GM23338 (cell line): ENCODE measurements at regions not wholly inside any gene's neighbourhood (a gene's known extent, or its start where the extent isn't known, plus 50 kb on each side); places are given as distances from the start of the nearest gene placed in this dataset.

Experiments
- ATAC-seq: fragments of 200-7000 bp; cut with Tn5 transposase; 3 replicates; pipeline ENCODE4 v1.9.1; 2020
- DNase-seq: peaks from one replicate; pipeline ENCODE4 v3.0.0-alpha.2; 2015; ENCODE audit warnings: low spot score
- H2AFZ ChIP-seq: fragments of 200-600 bp; sonication (generic); 2 replicates; pipeline ENCODE4 v1.8.0; 2016; ENCODE audit warnings: antibody characterized with exemption, mild to moderate bottlenecking, moderate library complexity
- H3F3A ChIP-seq: fragments of 200-600 bp; sonication (generic); replicated peaks from 2 replicates; pipeline ENCODE4 v1.8.0; 2017; ENCODE audit warnings: antibody characterized with exemption, mixed run types, low read depth
- H3K27ac ChIP-seq: fragments of 200-600 bp; sonication (generic); 2 replicates; pipeline ENCODE4 v1.6.1; 2016; ENCODE audit warnings: low read depth
- H3K27me3 ChIP-seq: fragments of 200-600 bp; sonication (generic); 2 replicates; pipeline ENCODE4 v1.8.0; 2016; ENCODE audit warnings: mild to moderate bottlenecking, mixed run types, moderate library complexity; ENCODE audit not compliant: insufficient read depth
- H3K36me3 ChIP-seq: fragments of 200-600 bp; sonication (generic); 2 replicates; pipeline ENCODE4 v1.8.0; 2016; ENCODE audit warnings: mild to moderate bottlenecking; ENCODE audit not compliant: insufficient read depth
- H3K4me1 ChIP-seq: fragments of 200-600 bp; sonication (generic); 2 replicates; pipeline ENCODE4 v1.8.0; 2016; ENCODE audit warnings: mild to moderate bottlenecking, moderate library complexity; ENCODE audit not compliant: insufficient read depth
- H3K4me2 ChIP-seq: fragments of 200-600 bp; sonication (generic); 2 replicates; pipeline ENCODE4 v1.7.1; 2017; ENCODE audit warnings: mixed run types
- H3K4me3 ChIP-seq: fragments of 200-600 bp; sonication (generic); 2 replicates; pipeline ENCODE4 v1.6.1; 2016; ENCODE audit warnings: mixed run types
- H3K79me2 ChIP-seq: fragments of 200-600 bp; sonication (generic); replicated peaks from 2 replicates; pipeline ENCODE4 v1.8.0; 2017; ENCODE audit warnings: mild to moderate bottlenecking; ENCODE audit not compliant: insufficient read depth
- H3K9me2 ChIP-seq: fragments of 200-600 bp; sonication (generic); 2 replicates; pipeline ENCODE4 v1.8.0; 2017; ENCODE audit not compliant: insufficient read depth
- H4K20me1 ChIP-seq: fragments of 200-600 bp; sonication (generic); replicated peaks from 2 replicates; pipeline ENCODE4 v1.8.0; 2017; ENCODE audit warnings: mild to moderate bottlenecking; ENCODE audit not compliant: insufficient read depth
- H3K27ac Mint-ChIP-seq: 2 replicates; pipeline ENCODE4 v1.8.0; 2020; ENCODE audit warnings: inconsistent platforms, mild to moderate bottlenecking, moderate library complexity, mixed read lengths
- H3K27me3 Mint-ChIP-seq: 3 replicates; pipeline ENCODE4 v1.8.0; 2022; ENCODE audit warnings: low read depth, mild to moderate bottlenecking, moderate library complexity, mixed read lengths, inconsistent platforms; ENCODE audit not compliant: insufficient read depth, poor library complexity
- H3K36me3 Mint-ChIP-seq: 3 replicates; pipeline ENCODE4 v1.8.0; 2021; ENCODE audit warnings: low read depth, mild to moderate bottlenecking, inconsistent platforms, moderate library complexity, mixed read lengths
- H3K4me1 Mint-ChIP-seq: 3 replicates; pipeline ENCODE4 v1.8.0; 2020; ENCODE audit warnings: mild to moderate bottlenecking, inconsistent platforms, mixed read lengths
- H3K4me3 Mint-ChIP-seq: 3 replicates; pipeline ENCODE4 v1.8.0; 2021; ENCODE audit warnings: moderate library complexity, mild to moderate bottlenecking, inconsistent platforms, mixed read lengths
- H3K9me3 Mint-ChIP-seq: 3 replicates; pipeline ENCODE4 v1.8.0; 2020; ENCODE audit warnings: moderate library complexity, mild to moderate bottlenecking, inconsistent platforms, mixed read lengths
- CREB1 ChIP-seq: fragments of 250-450 bp; sonication (Bioruptor Pico); IDR thresholded peaks from 2 replicates; pipeline ENCODE4 v1.5.0; 2020; ENCODE audit warnings: low read depth, mild to moderate bottlenecking, moderate library complexity
- EZH2 ChIP-seq: fragments of 200-600 bp; sonication (generic); IDR thresholded peaks from one replicate; pipeline ENCODE4 v1.8.0; 2017; ENCODE audit warnings: antibody characterized with exemption, mild to moderate bottlenecking, low read depth; ENCODE audit not compliant: unreplicated experiment
- EZH2phosphoT487 ChIP-seq: fragments of 200-600 bp; sonication (generic); IDR thresholded peaks from one replicate; pipeline ENCODE4 v1.8.1; 2018; ENCODE audit warnings: antibody characterized with exemption; ENCODE audit not compliant: unreplicated experiment
- JUNB ChIP-seq: IDR thresholded peaks from one replicate; pipeline ENCODE4 v1.6.1; 2016; ENCODE audit warnings: antibody characterized with exemption; ENCODE audit not compliant: unreplicated experiment
- NANOG ChIP-seq: IDR thresholded peaks from 2 replicates; pipeline ENCODE4 v1.6.1; 2016; ENCODE audit warnings: antibody characterized with exemption, borderline replicate concordance
- POLR2AphosphoS5 ChIP-seq: IDR thresholded peaks from 2 replicates; pipeline ENCODE4 v1.6.1; 2016; ENCODE audit warnings: antibody characterized with exemption, low read depth
- STAT1 ChIP-seq: IDR thresholded peaks from one replicate; pipeline ENCODE4 v1.6.1; 2016; ENCODE audit warnings: antibody characterized with exemption; ENCODE audit not compliant: unreplicated experiment
- ZNF114 ChIP-seq: fragments of 250-450 bp; sonication (Bioruptor Pico); IDR thresholded peaks from 2 replicates; pipeline ENCODE4 v1.5.0; 2020; ENCODE audit warnings: mild to moderate bottlenecking, moderate library complexity
- ZNF331 ChIP-seq: fragments of 250-450 bp; sonication (Bioruptor Pico); IDR thresholded peaks from 2 replicates; pipeline ENCODE4 v1.5.0; 2020; ENCODE audit warnings: low read depth, mild to moderate bottlenecking, moderate library complexity
- TF ChIP-seq, protein P1 (sequence below): IDR thresholded peaks from one replicate; pipeline ENCODE4 v1.6.1; 2018; ENCODE audit warnings: antibody characterized with exemption; ENCODE audit not compliant: unreplicated experiment
- TF ChIP-seq, protein P2 (sequence below): IDR thresholded peaks from 2 replicates; pipeline ENCODE4 v1.6.1; 2016; ENCODE audit warnings: antibody characterized with exemption
- TF ChIP-seq, protein P3 (sequence below): fragments of 250-450 bp; sonication (Bioruptor Pico); IDR thresholded peaks from 2 replicates; pipeline ENCODE4 v1.5.0; 2020; ENCODE audit warnings: mild to moderate bottlenecking, moderate library complexity
- TF ChIP-seq, protein P4 (sequence below), 2 experiments: fragments of 200-600 bp in 1 of 2; sonication (generic) in 1 of 2; conservative IDR thresholded peaks; 2 replicates each; pipeline versions ENCODE4 v1.5.1 to v1.6.1; 2016 to 2017; ENCODE audit warnings: antibody characterized with exemption in 2 of 2, low read depth in 2 of 2, mild to moderate bottlenecking in 2 of 2, moderate library complexity in 1 of 2

DNA sequence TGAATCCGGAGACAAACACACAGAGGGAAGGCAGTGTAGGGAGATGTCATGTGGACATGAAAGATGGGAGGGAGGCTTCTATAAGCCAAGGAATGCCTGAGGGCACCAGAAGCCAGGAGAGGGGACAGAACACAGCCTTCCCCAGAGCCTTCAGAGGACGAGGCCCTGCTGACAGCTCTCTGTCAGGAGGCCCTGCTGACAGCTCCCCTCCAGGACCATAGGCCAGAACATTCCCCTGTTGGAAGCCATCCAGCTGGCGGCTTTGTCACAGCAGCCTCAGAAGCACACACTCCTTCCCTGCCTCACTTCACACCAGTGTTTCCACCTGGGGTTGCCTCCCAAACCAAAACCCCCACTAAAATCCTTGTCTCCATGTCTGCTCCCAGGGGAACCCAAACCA lies 171.3 kb upstream of the ID2 start (continued):
- TF ChIP-seq ZNF331 (CRISPR knock-in tag) = no peak

DNA sequence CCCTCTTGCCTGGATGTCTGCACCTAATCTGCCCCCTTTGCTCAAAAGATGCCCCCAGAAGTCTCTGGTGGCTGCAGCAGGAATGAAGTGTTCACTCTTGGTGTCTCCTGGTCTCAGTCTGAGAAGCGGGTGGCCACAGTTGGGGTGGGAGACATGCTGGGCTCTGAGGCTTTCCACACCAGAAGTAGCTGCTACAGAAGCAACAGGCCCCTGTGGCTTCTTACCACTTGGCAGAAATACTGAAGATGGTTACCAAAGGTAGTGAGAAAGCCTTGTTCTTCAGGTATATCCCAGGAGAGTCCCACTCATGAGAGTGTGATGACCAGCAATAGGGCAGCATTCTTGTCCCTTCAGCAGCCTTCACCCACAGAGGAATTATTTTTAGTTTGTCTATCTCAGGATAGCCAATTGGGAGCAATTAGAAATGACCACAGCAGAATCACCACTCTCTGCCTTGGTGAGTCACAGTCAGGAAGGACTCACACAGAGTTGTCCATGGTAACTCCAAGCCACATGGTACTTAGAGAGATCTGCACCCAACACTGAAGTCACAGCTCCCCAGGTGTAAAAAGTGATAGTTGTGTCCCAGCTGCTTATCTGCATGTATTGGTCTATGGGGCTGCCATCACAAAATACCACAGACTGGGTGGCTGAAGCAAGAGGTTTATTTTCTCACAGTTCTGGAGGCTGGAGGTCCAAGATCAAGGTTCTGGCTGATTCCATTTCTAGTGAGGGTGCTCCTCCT lies 169.8 kb upstream of the ID2 start:
- Histone ChIP-seq H3F3A (no peaks in the 10 kb centered on the region), H3K27me3 (no peaks in the 10 kb centered on the region), H3K4me3 (no peak overlapping the region), H3K4me1 (no peaks in the 10 kb centered on the region), H4K20me1 (no peaks in the 10 kb centered on the region), H3K9me2 (no peaks in the 10 kb centered on the region), H3K27ac (no peak overlapping the region), H3K79me2 (no peaks in the 10 kb centered on the region), H3K36me3 (no peaks in the 10 kb centered on the region), H3K4me2 (no peak overlapping the region), H2AFZ (no peak overlapping the region)
- H3K27me3 Mint-ChIP-seq = peaks cover 6% of the 10 kb centered on the region
- H3K4me1 Mint-ChIP-seq = no peaks in the 10 kb centered on the region; the same call in 2 of the 3 replicates
- TF ChIP-seq NANOG (no peak), STAT1 (no peak), JUNB (no peak), ZNF331 (CRISPR knock-in tag) (no peak), EZH2phosphoT487 (no peak), EZH2 (no peak), ZNF114 (CRISPR knock-in tag) (no peak), CREB1 (CRISPR knock-in tag) (no peak), POLR2AphosphoS5 (no peak)
- TF ChIP-seq, protein P1, sequence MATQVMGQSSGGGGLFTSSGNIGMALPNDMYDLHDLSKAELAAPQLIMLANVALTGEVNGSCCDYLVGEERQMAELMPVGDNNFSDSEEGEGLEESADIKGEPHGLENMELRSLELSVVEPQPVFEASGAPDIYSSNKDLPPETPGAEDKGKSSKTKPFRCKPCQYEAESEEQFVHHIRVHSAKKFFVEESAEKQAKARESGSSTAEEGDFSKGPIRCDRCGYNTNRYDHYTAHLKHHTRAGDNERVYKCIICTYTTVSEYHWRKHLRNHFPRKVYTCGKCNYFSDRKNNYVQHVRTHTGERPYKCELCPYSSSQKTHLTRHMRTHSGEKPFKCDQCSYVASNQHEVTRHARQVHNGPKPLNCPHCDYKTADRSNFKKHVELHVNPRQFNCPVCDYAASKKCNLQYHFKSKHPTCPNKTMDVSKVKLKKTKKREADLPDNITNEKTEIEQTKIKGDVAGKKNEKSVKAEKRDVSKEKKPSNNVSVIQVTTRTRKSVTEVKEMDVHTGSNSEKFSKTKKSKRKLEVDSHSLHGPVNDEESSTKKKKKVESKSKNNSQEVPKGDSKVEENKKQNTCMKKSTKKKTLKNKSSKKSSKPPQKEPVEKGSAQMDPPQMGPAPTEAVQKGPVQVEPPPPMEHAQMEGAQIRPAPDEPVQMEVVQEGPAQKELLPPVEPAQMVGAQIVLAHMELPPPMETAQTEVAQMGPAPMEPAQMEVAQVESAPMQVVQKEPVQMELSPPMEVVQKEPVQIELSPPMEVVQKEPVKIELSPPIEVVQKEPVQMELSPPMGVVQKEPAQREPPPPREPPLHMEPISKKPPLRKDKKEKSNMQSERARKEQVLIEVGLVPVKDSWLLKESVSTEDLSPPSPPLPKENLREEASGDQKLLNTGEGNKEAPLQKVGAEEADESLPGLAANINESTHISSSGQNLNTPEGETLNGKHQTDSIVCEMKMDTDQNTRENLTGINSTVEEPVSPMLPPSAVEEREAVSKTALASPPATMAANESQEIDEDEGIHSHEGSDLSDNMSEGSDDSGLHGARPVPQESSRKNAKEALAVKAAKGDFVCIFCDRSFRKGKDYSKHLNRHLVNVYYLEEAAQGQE = no peak
- TF ChIP-seq, protein P2, sequence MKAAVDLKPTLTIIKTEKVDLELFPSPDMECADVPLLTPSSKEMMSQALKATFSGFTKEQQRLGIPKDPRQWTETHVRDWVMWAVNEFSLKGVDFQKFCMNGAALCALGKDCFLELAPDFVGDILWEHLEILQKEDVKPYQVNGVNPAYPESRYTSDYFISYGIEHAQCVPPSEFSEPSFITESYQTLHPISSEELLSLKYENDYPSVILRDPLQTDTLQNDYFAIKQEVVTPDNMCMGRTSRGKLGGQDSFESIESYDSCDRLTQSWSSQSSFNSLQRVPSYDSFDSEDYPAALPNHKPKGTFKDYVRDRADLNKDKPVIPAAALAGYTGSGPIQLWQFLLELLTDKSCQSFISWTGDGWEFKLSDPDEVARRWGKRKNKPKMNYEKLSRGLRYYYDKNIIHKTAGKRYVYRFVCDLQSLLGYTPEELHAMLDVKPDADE = no peak
- TF ChIP-seq, protein P3, sequence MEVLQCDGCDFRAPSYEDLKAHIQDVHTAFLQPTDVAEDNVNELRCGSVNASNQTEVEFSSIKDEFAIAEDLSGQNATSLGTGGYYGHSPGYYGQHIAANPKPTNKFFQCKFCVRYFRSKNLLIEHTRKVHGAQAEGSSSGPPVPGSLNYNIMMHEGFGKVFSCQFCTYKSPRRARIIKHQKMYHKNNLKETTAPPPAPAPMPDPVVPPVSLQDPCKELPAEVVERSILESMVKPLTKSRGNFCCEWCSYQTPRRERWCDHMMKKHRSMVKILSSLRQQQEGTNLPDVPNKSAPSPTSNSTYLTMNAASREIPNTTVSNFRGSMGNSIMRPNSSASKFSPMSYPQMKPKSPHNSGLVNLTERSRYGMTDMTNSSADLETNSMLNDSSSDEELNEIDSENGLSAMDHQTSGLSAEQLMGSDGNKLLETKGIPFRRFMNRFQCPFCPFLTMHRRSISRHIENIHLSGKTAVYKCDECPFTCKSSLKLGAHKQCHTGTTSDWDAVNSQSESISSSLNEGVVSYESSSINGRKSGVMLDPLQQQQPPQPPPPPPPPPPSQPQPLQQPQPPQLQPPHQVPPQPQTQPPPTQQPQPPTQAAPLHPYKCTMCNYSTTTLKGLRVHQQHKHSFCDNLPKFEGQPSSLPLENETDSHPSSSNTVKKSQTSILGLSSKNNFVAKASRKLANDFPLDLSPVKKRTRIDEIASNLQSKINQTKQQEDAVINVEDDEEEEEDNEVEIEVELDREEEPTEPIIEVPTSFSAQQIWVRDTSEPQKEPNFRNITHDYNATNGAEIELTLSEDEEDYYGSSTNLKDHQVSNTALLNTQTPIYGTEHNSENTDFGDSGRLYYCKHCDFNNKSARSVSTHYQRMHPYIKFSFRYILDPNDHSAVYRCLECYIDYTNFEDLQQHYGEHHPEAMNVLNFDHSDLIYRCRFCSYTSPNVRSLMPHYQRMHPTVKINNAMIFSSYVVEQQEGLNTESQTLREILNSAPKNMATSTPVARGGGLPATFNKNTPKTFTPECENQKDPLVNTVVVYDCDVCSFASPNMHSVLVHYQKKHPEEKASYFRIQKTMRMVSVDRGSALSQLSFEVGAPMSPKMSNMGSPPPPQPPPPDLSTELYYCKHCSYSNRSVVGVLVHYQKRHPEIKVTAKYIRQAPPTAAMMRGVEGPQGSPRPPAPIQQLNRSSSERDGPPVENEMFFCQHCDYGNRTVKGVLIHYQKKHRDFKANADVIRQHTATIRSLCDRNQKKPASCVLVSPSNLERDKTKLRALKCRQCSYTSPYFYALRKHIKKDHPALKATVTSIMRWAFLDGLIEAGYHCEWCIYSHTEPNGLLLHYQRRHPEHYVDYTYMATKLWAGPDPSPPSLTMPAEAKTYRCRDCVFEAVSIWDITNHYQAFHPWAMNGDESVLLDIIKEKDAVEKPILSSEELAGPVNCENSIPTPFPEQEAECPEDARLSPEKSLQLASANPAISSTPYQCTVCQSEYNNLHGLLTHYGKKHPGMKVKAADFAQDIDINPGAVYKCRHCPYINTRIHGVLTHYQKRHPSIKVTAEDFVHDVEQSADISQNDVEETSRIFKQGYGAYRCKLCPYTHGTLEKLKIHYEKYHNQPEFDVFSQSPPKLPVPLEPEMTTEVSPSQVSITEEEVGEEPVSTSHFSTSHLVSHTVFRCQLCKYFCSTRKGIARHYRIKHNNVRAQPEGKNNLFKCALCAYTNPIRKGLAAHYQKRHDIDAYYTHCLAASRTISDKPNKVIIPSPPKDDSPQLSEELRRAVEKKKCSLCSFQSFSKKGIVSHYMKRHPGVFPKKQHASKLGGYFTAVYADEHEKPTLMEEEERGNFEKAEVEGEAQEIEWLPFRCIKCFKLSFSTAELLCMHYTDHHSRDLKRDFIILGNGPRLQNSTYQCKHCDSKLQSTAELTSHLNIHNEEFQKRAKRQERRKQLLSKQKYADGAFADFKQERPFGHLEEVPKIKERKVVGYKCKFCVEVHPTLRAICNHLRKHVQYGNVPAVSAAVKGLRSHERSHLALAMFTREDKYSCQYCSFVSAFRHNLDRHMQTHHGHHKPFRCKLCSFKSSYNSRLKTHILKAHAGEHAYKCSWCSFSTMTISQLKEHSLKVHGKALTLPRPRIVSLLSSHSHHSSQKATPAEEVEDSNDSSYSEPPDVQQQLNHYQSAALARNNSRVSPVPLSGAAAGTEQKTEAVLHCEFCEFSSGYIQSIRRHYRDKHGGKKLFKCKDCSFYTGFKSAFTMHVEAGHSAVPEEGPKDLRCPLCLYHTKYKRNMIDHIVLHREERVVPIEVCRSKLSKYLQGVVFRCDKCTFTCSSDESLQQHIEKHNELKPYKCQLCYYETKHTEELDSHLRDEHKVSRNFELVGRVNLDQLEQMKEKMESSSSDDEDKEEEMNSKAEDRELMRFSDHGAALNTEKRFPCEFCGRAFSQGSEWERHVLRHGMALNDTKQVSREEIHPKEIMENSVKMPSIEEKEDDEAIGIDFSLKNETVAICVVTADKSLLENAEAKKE = no peak
- TF ChIP-seq, protein P4, sequence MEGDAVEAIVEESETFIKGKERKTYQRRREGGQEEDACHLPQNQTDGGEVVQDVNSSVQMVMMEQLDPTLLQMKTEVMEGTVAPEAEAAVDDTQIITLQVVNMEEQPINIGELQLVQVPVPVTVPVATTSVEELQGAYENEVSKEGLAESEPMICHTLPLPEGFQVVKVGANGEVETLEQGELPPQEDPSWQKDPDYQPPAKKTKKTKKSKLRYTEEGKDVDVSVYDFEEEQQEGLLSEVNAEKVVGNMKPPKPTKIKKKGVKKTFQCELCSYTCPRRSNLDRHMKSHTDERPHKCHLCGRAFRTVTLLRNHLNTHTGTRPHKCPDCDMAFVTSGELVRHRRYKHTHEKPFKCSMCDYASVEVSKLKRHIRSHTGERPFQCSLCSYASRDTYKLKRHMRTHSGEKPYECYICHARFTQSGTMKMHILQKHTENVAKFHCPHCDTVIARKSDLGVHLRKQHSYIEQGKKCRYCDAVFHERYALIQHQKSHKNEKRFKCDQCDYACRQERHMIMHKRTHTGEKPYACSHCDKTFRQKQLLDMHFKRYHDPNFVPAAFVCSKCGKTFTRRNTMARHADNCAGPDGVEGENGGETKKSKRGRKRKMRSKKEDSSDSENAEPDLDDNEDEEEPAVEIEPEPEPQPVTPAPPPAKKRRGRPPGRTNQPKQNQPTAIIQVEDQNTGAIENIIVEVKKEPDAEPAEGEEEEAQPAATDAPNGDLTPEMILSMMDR (conservative IDR thresholded peaks at IDR 0.05; ENCODE audit: low read depth in 2 of 2) = no peak
- ATAC-seq (no peak), DNase-seq (no peak)
- no peak overlapping the region for H3K4me3 Mint-ChIP-seq
- H3K36me3 Mint-ChIP-seq = peaks cover 25% of the 10 kb centered on the region
- H3K27ac Mint-ChIP-seq = no peak overlapping the region
- peaks cover 43% of the 10 kb centered on the region for H3K9me3 Mint-ChIP-seq
